ENCODE measurements at regions not wholly inside any gene's neighbourhood (a gene's known extent, or its start where the extent isn't known, plus 50 kb on each side); places are given as distances from the start of the nearest gene placed in this dataset.

DNA sequence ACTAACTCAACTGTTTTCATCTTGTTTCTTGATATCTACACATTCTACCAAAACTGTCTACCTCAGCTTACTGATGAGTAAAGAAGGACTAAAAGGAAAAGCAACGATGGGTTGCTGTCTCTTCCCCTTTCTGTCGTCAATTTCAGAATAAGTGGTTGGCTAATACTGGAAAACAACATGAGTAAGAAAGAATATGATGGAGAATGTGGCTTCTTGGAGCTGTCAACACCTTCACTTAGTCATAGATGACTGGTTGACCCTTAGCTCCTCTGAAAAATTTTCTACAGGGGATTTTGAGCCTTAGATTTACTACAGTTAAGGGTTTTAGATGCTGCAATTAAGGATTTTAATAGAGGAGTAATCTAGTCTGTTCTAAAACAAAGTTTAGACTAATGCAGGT is 797.9 kb downstream of the TLE4 start:
- intact Hi-C loops (cut with DNase I, micrococcal nuclease) = no loop called here
- Histone ChIP-seq H3K4me1 (ENCODE audit: insufficient read depth, low read length) (no peaks in the 10 kb centered on the region), H3K36me3 (ENCODE audit: insufficient read depth, low read length) (no peaks in the 10 kb centered on the region), H3K27ac (ENCODE audit: low read depth in 1 of 2, low read length in 2 of 2) (no peak overlapping the region), H3K9me3 (ENCODE audit: control insufficient read depth in 1 of 2, insufficient read depth in 1 of 2, low read length in 2 of 2) (peaks cover 0 to 3% of the 10 kb centered on the region in 2 experiments), H3K4me3 (ENCODE audit: low read length) (no peak overlapping the region), H3K27me3 (ENCODE audit: control insufficient read depth in 1 of 2, insufficient read depth in 2 of 2, low read length in 2 of 2) (no peaks in the 10 kb centered on the region)
- Mint-ChIP-seq H3K36me3 (ENCODE audit: low read depth) (no peaks in the 10 kb centered on the region), H3K9me3 (peaks cover 9% of the 10 kb centered on the region), H3K27me3 (no peaks in the 10 kb centered on the region), H3K4me3 (no peak overlapping the region), H3K27ac (no peak overlapping the region), H3K4me1 (ENCODE audit: low read depth) (no peaks in the 10 kb centered on the region)
- no peak for TF ChIP-seq CTCF (IDR thresholded peaks at IDR 0.05)
- ATAC-seq (ENCODE audit: poor library complexity) (no peak), DNase-seq (no peak)
- ChIA-PET CTCF (no interaction called here), POLR2A (no interaction called here)

DNA sequence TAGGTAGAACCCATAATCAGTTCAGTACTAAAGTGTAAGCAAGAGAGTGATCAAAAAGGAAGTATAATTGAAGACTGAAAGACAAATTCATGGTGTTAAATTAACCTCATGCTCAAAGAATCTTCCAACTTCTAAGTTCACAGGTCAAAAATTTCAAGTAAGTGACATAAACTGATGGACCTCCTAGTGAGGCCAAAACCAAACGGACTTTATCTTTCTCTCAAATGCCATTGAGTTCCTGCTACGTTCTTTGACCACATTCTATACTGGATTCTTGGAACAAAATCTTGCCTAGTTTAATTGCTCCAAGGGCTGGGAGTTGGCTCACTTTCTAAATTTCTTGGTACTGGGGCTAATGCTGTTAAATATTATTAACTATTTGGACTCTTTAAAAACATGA is 794.9 kb downstream of the TLE4 start:
- no peaks in the 10 kb centered on the region for H3K36me3 ChIP-seq (ENCODE audit: insufficient read depth, low read length)
- Mint-ChIP-seq H3K27ac (no peak overlapping the region), H3K4me3 (no peak overlapping the region), H3K9me3 (peaks cover 11% of the 10 kb centered on the region), H3K4me1 (ENCODE audit: low read depth) (no peaks in the 10 kb centered on the region), H3K27me3 (no peaks in the 10 kb centered on the region), H3K36me3 (ENCODE audit: low read depth) (no peaks in the 10 kb centered on the region)
- no peak for ATAC-seq (ENCODE audit: poor library complexity)
- H3K27me3 ChIP-seq (ENCODE audit: control insufficient read depth in 1 of 2, insufficient read depth in 2 of 2, low read length in 2 of 2) = no peaks in the 10 kb centered on the region
- no peak for DNase-seq
- ChIA-PET CTCF (no interaction called here), POLR2A (no interaction called here)
- TF ChIP-seq CTCF (IDR thresholded peaks at IDR 0.05) = no peak
- intact Hi-C loops (cut with DNase I, micrococcal nuclease) = no loop called here
- H3K9me3 ChIP-seq (ENCODE audit: control insufficient read depth in 1 of 2, insufficient read depth in 1 of 2, low read length in 2 of 2) = peaks cover 0 to 3% of the 10 kb centered on the region in 2 experiments
- H3K4me3 ChIP-seq (ENCODE audit: low read length) = no peak overlapping the region
- no peaks in the 10 kb centered on the region for H3K4me1 ChIP-seq (ENCODE audit: insufficient read depth, low read length)
- H3K27ac ChIP-seq (ENCODE audit: low read depth in 1 of 2, low read length in 2 of 2) = no peak overlapping the region

GRCh38 chr9:80359941-80360881 is 788.4 kb downstream of the TLE4 start:
- Mint-ChIP-seq H3K4me1 (ENCODE audit: low read depth) (no peaks in the 10 kb centered on the region), H3K4me3 (no peak overlapping the region), H3K27me3 (no peaks in the 10 kb centered on the region), H3K27ac (no peak overlapping the region), H3K9me3 (peaks cover 14% of the 10 kb centered on the region), H3K36me3 (ENCODE audit: low read depth) (no peaks in the 10 kb centered on the region)
- CTCF ChIA-PET = no interaction called here
- H3K36me3 ChIP-seq (ENCODE audit: insufficient read depth, low read length) = no peaks in the 10 kb centered on the region
- TF ChIP-seq CTCF (IDR thresholded peaks at IDR 0.05) = no peak
- peaks cover 0 to 34% of the 10 kb centered on the region in 2 experiments for H3K9me3 ChIP-seq (ENCODE audit: control insufficient read depth in 1 of 2, insufficient read depth in 1 of 2, low read length in 2 of 2)
- no peak for DNase-seq
- POLR2A ChIA-PET = no interaction called here
- intact Hi-C loops (cut with DNase I, micrococcal nuclease) = no loop called here
- H3K4me1 ChIP-seq (ENCODE audit: insufficient read depth, low read length) = no peaks in the 10 kb centered on the region
- no peak for ATAC-seq (ENCODE audit: poor library complexity)
- H3K27ac ChIP-seq (ENCODE audit: low read depth in 1 of 2, low read length in 2 of 2) = no peak overlapping the region
- H3K4me3 ChIP-seq (ENCODE audit: low read length) = no peak overlapping the region
- H3K27me3 ChIP-seq (ENCODE audit: control insufficient read depth in 1 of 2, insufficient read depth in 2 of 2, low read length in 2 of 2) = no peaks in the 10 kb centered on the region

Data from CD4-positive, alpha-beta T cell (primary cell).